T-helper 1 cell treated with Interleukin-12 subunit alpha and Interleukin-12 subunit beta and Interleukin-4 antibody, amounts not matched to agents 30 μg/mL and 1 μg/mL, for 36 hours (primary cell): ENCODE measurements at regions not wholly inside any gene's neighbourhood (a gene's known extent, or its start where the extent isn't known, plus 50 kb on each side); places are given as distances from the start of the nearest gene placed in this dataset.
"Not testable (repeated sequence)": the region's sequence is repeated elsewhere in the genome, so short reads cannot be mapped to it uniquely, and the experiment has no call there.

Experiments used
- H3K27ac Mint-ChIP-seq: one replicate; pipeline ENCODE4 v1.8.0; 2021; ENCODE audit warnings: mild to moderate bottlenecking, mixed read lengths
- H3K27me3 Mint-ChIP-seq: one replicate; pipeline ENCODE4 v1.8.0; 2021; ENCODE audit warnings: low read depth, mixed read lengths
- H3K36me3 Mint-ChIP-seq: one replicate; pipeline ENCODE4 v1.8.0; 2021; ENCODE audit warnings: low read depth, mixed read lengths
- H3K4me1 Mint-ChIP-seq: one replicate; pipeline ENCODE4 v1.8.0; 2021; ENCODE audit warnings: low read depth, mixed read lengths
- H3K4me3 Mint-ChIP-seq: one replicate; pipeline ENCODE4 v1.8.0; 2021; ENCODE audit warnings: mild to moderate bottlenecking, moderate library complexity, mixed read lengths
- H3K9me3 Mint-ChIP-seq: one replicate; pipeline ENCODE4 v1.8.0; 2021; ENCODE audit warnings: mixed read lengths

GRCh38 chr3:30476368-30477084 is 129.9 kb upstream of the TGFBR2 start:
- H3K27me3 Mint-ChIP-seq: no peaks in the 10 kb centered on the region
- peaks cover 32% of the 10 kb centered on the region for H3K4me1 Mint-ChIP-seq
- H3K4me3 Mint-ChIP-seq: no peak overlapping the region
- H3K27ac Mint-ChIP-seq: no peak overlapping the region
- H3K9me3 Mint-ChIP-seq: peaks cover 16% of the 10 kb centered on the region
- H3K36me3 Mint-ChIP-seq: peaks cover 6% of the 10 kb centered on the region

- H3K27ac Mint-ChIP-seq: no peak overlapping the region
- no peaks in the 10 kb centered on the region for H3K27me3 Mint-ChIP-seq
Observed at GRCh38 chr3:30477149-30477921, 129.1 kb upstream of the TGFBR2 start.

GRCh38 chr3:30479737-30480136 is 126.7 kb upstream of the TGFBR2 start:
- not testable (repeated sequence) for H3K27ac Mint-ChIP-seq, H3K36me3 Mint-ChIP-seq, H3K27me3 Mint-ChIP-seq, H3K4me3 Mint-ChIP-seq
- Mint-ChIP-seq H3K4me1 (peaks cover 20% of the 10 kb centered on the region), H3K9me3 (peaks cover 24% of the 10 kb centered on the region)

More at GRCh38 chr3:30477149-30477921, 129.1 kb upstream of the TGFBR2 start:
- no peak overlapping the region for H3K4me3 Mint-ChIP-seq
- H3K36me3 Mint-ChIP-seq: peaks cover 6% of the 10 kb centered on the region
- peaks cover 32% of the 10 kb centered on the region for H3K4me1 Mint-ChIP-seq
- peaks cover 16% of the 10 kb centered on the region for H3K9me3 Mint-ChIP-seq

- H3K4me3 Mint-ChIP-seq, H3K27me3 Mint-ChIP-seq, H3K36me3 Mint-ChIP-seq, H3K27ac Mint-ChIP-seq: not testable (repeated sequence)
- H3K4me1 Mint-ChIP-seq: peaks cover 16% of the 10 kb centered on the region
- H3K9me3 Mint-ChIP-seq: peaks cover 24% of the 10 kb centered on the region
Observed at GRCh38 chr3:30480156-30480555, 126.2 kb upstream of the TGFBR2 start.

- Mint-ChIP-seq H3K27ac (no peak overlapping the region), H3K4me3 (no peak overlapping the region), H3K36me3 (peaks cover 8% of the 10 kb centered on the region), H3K9me3 (peaks cover 26% of the 10 kb centered on the region), H3K27me3 (no peaks in the 10 kb centered on the region), H3K4me1 (peaks cover 12% of the 10 kb centered on the region)
Observed at GRCh38 chr3:30480587-30480986, 125.8 kb upstream of the TGFBR2 start.

DNA sequence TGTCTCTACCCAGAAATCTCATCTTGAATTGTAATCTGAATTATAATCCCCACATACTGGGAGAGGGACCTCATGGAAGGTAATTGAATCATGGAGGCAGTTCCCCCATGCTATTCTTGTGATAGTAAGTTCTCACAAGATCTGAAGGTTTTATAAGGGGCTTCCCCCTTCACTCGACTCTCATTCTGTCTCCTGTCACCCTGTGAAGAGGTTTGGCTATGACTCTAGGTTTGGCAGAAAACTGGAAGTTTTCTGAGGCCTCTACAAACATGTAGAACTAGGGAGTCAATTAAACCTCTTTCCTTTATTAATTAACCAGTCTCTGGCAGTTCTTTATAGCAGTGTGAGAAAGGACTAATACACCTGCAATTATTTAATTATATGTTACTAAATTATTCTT is 125.2 kb upstream of the TGFBR2 start:
- H3K27me3 Mint-ChIP-seq: no peaks in the 10 kb centered on the region
- H3K9me3 Mint-ChIP-seq: peaks cover 29% of the 10 kb centered on the region
- H3K4me3 Mint-ChIP-seq: no peak overlapping the region
- H3K36me3 Mint-ChIP-seq: peaks cover 8% of the 10 kb centered on the region
- H3K27ac Mint-ChIP-seq: no peak overlapping the region
- peaks cover 9% of the 10 kb centered on the region for H3K4me1 Mint-ChIP-seq

DNA sequence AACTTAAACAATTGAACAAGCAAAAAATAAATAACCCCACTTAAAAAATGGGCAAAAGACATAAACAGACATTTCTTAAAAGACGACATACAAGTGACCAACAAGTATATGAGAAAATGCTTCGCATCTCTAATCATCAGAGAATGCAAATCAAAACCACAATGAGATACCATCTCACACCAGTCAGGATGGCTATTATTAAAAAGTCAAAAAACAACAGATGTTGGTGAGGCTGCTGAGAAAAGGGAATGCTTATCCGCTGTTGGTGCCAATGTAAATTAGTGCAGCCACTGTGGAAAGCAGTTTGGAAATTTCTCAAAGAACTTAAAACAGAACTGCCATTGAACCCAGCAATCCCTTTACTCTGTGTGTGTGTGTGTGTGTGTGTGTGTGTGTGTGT is 122.2 kb upstream of the TGFBR2 start:
- H3K27ac Mint-ChIP-seq, H3K4me3 Mint-ChIP-seq, H3K4me1 Mint-ChIP-seq, H3K27me3 Mint-ChIP-seq: not testable (repeated sequence)
- peaks cover 16% of the 10 kb centered on the region for H3K36me3 Mint-ChIP-seq
- H3K9me3 Mint-ChIP-seq: peaks cover 39% of the 10 kb centered on the region

GRCh38 chr3:30486368-30486767 is 120.0 kb upstream of the TGFBR2 start:
- Mint-ChIP-seq H3K36me3 (peaks cover 12% of the 10 kb centered on the region), H3K4me3 (no peak overlapping the region), H3K27me3 (no peaks in the 10 kb centered on the region), H3K27ac (no peak overlapping the region), H3K9me3 (peaks cover 34% of the 10 kb centered on the region), H3K4me1 (no peaks in the 10 kb centered on the region)

DNA sequence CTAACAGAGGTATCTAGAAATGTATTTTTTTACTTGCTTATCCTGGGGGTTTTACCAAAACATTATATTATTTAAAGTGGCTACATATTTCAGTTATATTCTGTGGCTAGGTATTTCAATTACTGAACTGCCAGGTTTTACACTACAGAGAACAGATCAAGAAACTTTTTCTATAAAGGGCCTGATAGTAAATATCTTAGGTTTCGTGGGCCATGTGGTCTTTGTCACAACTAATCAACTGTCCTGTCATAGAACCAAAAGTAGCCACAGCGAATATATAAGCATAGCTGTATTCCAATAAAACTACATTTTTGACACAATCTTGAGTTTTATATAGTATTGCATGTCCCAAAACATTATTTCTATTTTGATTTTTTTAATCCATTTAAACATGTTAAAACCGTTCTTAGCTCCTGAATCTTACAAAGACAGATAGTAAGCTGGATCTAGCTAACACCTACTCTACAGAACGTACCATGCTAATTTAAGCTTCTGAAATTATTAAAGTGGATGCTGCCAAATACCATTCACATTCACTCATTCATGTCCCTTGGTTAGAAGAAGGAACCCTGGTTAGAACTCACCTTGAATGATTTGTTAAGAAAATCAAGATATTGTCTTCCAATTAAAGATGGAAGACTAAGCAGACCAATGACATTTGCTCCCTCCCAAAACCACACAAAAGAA is 118.2 kb upstream of the TGFBR2 start:
- peaks cover 10% of the 10 kb centered on the region for H3K36me3 Mint-ChIP-seq
- H3K4me3 Mint-ChIP-seq: no peak overlapping the region
- no peaks in the 10 kb centered on the region for H3K27me3 Mint-ChIP-seq
- H3K9me3 Mint-ChIP-seq: peaks cover 31% of the 10 kb centered on the region
- H3K4me1 Mint-ChIP-seq: no peaks in the 10 kb centered on the region
- no peak overlapping the region for H3K27ac Mint-ChIP-seq

GRCh38 chr3:30492322-30493192 is 113.8 kb upstream of the TGFBR2 start:
- Mint-ChIP-seq H3K36me3 (peaks cover 10% of the 10 kb centered on the region), H3K27me3 (no peaks in the 10 kb centered on the region), H3K4me1 (peaks cover 6% of the 10 kb centered on the region), H3K9me3 (peaks cover 17% of the 10 kb centered on the region), H3K4me3 (no peak overlapping the region), H3K27ac (no peak overlapping the region)

- peaks cover 5% of the 10 kb centered on the region for H3K36me3 Mint-ChIP-seq
- peaks cover 11% of the 10 kb centered on the region for H3K9me3 Mint-ChIP-seq
- H3K27me3 Mint-ChIP-seq: no peaks in the 10 kb centered on the region
- peaks cover 6% of the 10 kb centered on the region for H3K4me1 Mint-ChIP-seq
- no peak overlapping the region for H3K27ac Mint-ChIP-seq
- H3K4me3 Mint-ChIP-seq: no peak overlapping the region
Observed at GRCh38 chr3:30493911-30494311, 112.5 kb upstream of the TGFBR2 start.

DNA sequence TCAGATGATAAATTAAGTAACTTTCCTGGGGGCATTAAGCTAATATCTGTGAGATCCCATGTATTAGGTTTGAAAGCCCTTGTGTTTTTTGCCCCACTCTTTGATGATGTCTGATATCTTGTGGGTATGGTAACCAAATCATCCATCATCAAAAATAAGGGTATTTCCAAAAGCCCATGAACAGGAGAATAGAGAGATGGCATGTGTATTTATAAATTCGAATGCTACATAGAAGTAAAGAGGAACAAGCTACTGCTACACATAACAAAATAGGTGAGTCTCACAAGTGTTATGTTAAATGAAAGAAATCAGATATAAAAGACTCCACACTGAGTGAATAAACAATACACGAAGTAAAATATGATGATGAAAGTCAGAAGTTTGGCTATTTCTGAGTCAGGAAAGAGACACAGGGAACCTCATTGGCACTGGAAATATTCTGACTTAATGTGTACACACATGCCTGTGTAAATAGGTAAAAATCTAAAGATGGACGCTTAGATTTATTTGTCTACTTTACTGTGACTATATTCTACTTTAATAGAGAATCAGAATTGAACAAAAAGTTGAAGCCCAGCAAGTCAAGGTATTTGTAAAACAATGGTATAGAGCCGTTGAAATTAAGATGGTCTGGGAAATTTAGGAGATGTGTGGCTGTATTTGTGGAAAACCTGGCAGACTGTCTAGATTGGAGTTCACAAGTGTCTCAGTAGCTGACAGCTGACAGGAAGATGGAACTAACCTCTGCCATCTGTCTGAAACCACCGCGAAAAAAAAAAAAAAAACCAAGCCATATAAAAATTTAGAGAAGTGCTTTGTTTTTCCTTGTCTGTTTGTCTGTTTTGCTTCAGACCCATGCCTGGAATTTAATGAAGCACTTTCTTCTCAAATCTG is 111.0 kb upstream of the TGFBR2 start:
- H3K27ac Mint-ChIP-seq: no peak overlapping the region
- H3K9me3 Mint-ChIP-seq: no peaks in the 10 kb centered on the region
- H3K4me1 Mint-ChIP-seq: peaks cover 7% of the 10 kb centered on the region
- no peaks in the 10 kb centered on the region for H3K36me3 Mint-ChIP-seq
- no peaks in the 10 kb centered on the region for H3K27me3 Mint-ChIP-seq
- no peak overlapping the region for H3K4me3 Mint-ChIP-seq
